Globus pallidus (tissue), 1 donor: ENCODE measurements at regions not wholly inside any gene's neighbourhood (a gene's known extent, or its start where the extent isn't known, plus 50 kb on each side); places are given as distances from the start of the nearest gene placed in this dataset.

Source experiments
- DNase-seq: peaks from one replicate; pipeline ENCODE4 v3.0.0-alpha.2; 2015; ENCODE audit warnings: low spot score

DNA sequence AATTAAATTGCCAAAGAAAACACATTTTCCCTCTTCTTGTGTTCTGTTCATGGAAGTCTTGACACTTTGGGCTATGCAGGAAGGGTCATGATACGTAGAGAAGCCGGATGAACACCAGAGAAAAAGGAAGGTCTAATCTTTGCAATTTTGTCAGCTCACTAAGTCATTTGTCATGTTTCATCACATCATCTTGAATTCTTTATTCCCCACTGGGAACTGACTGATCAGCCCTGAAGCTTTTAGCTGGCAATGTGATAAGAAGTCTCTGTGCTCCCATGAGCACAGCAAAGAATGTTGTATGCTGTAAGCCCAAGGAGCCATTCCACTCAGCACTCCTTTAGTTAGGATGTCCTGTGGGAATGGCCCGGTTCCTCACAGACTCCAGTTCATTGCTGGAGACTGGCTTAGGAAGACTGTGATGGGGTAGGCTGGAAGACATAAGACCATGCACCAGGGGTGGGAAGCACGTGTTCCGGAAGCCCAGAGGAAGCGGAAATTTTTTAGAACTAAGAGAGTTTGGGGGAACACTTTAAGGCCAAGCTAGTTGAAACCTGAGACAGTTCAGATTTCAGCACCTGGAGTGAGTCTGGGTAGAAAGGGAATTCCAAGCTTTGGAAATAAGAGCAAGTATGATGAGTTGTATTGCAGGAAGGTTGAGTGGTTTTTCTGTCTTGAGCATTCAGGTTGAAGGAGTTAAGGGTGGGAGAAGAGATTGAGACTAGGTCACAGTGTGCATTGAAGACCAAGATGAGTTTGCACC lies 306.7 kb upstream of the MTNR1B start:
- DNase-seq = no peak

DNA sequence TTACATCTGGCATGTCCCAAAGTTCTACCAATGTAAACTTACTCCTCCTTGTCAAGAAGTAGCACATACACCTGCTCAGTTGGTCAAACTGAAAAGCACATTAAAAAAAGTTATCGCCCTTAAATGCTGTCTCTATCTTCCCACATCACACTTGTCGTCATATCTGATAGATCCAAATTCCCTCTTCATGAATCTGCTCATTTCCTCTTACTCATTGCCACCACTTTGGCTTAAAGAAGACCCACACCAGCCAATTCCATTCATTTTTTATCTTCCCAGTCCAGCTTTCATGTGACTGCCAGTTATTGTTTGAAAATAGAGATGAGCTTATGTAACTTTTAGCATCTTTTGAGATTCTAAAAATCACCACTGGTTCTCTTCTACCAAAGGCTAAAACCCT lies 305.9 kb upstream of the MTNR1B start:
- DNase-seq = no peak

DNA sequence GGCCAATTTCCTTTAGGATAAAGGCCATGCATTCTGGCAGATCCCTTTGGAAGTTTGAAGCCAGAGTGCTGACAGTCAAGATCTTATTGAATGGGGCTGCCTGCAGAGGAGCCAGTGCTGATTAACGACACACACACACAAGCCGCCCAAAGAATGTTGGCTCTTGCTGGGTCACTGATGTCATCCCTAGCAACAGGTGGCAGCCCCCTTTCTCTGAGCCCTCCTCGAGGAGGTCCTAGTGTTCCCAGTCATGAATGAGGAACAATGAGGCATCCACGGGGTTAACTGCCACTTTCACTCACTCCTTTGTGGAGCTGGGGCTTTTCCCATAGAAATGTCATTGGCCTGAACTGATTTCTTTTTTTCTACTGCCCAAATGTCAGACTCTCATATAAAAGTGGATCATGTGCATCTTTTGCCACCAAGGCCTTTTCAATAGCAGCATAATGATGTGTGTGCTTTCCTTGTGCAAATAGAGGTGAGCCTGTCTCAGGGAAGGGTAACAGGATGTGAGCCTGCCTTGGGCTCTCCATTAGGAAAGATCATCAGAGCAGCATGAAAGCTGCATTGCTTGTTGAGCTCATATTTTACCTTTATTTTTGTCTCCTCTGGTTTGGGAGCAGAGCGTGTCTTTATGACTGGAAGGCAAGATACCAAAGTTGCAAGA lies 301.8 kb upstream of the MTNR1B start:
- DNase-seq = peak; percentile 20

DNA sequence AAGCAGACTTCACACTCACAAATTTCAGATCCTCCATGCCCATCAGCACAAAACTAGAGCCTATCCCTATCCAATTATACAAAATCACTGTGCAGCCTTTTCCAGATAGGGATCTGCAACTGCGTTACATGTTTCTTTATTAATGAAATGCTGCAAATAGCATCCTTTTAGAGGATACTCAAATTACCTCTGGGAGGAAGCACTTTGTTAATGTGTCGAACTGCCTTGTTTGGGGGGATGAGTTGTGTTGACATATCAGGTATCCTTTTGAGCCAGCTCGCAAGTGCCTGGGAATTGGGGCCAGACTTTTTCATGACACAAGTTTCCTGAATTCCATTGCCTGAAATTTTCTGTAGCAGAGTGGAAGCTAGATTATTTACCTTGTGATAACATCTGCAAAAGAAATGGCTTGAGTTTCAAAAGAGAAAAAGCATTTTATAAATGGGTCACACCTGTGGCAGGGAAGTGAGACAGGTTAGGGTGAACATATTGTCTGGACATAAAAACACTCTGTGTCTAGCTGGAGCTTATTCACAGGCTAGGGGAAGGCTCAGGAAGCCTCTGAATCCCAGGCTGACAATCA lies 299.1 kb upstream of the MTNR1B start:
- DNase-seq = no peak

DNA sequence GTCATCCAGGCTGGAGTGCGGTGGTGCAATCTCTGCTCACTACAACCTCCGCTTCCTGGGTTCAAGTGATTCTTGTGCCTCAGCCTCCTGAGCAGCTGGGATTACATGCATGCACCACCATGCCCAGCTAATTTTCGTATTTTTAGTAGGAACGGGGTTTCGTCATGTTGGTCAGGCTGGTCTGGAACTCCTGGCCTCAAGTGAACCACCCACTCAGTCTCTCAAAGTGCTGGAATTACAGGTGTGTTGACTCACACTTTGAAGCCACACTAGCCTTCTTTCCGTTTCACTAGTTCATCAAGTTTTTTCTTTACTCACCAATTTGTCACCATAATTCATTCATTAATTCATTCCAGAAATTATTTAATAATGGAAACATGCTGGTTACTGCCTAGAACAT lies 298.4 kb upstream of the MTNR1B start:
- no peak for DNase-seq

DNA sequence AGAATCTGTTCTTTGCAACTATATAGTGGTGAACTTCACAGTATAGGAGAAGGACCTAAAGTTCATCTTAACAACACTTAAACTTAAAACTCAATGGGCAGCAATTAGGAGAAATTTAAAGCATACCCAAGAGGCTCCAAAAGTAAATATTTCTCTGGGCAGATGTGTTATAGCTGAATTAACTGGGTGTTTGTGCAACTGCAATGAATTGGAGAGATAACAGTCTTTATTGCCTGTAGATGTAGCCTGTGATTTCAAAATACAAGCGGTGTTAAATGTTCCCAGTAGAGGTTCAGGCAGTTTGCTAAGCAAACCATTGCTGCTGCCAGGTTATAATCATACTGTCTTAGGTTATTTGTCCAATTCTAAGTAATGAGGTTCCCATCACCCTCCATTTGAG lies 294.1 kb upstream of the MTNR1B start:
- DNase-seq = no peak

DNA sequence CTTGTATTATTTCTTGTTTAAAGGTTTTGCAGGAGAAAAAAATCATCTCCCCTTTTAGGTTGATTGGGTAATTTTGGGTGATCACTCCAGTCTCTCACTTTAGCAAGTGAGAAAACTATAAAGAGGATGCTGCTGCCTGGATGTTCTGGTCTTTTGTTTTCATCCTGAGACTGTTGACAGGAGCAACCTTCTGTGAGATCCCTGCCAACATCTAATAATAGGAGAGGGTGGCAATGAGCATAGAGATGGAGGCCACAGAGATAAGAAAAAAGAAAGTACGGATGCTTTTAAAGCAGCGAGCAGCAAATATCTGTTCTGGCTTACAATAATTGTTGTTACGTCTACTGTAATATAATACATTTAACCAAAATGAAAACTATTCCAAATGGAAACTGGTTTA lies 293.6 kb upstream of the MTNR1B start:
- DNase-seq = no peak

DNA sequence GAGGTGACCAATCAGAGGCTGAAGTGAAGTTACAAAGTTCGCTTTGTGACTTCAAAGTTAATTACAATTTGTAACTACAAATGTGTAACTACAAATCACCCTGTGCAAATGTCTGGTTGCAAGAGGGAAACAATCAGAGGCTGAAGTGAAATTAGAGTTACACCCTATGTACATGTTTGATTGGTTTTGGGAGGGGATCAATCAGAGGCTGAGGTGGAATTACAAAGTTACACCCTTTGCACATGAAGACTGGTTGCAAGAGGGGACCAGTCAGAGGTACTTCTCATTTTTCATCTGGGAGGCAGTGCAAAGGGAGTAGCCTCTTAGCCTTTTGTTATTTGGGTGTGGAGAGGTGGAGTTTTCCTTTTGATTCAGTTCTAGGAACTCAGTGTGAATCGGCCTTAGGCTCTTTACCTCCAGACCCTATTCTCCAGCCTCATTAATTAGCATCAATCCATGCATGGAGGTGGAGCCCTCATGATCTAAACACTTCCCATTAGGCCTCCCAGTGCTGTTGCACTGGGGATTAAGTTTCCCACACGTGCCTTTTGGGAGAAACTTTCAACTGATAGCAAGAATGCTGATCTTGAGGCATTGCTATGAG lies 291.3 kb upstream of the MTNR1B start:
- DNase-seq = no peak

DNA sequence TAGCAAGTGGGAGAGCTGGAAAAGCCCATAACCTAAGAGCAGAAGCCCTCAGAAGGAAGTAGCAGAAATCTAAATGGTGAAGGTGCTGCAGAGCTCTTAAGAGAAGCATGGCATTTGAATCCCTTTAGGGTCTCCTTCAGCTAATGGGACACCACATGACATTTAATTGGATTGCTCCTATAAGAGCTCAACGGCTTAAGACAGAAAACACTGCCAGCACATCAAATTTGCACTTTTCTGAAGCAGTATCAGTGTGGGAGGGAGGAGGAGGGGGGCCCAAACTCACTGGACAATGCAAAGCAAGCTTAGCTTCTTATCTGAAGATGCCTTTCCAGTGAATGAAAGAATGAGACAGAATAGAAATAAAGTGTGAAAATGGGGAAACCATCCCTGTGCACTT lies 287.9 kb upstream of the MTNR1B start:
- no peak for DNase-seq

DNA sequence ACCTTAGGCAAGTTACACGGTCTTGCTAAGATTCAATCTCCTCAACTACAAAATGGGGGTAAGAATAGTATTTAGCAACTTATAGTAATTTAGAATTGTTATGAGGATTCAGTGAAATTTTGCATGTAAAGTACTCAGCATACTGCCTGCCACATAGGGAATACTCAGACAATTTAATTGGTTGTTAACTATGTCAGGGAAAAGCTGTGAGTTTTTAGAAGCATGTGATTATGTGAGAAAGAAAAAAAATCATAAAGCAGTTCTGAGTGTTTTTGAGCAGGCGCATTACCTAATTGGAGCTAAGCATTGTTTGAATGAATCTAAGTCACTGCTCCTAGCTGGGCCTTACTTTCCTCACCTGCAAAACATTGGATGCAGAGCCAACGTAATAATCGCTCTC lies 287.3 kb upstream of the MTNR1B start:
- DNase-seq = no peak

DNA sequence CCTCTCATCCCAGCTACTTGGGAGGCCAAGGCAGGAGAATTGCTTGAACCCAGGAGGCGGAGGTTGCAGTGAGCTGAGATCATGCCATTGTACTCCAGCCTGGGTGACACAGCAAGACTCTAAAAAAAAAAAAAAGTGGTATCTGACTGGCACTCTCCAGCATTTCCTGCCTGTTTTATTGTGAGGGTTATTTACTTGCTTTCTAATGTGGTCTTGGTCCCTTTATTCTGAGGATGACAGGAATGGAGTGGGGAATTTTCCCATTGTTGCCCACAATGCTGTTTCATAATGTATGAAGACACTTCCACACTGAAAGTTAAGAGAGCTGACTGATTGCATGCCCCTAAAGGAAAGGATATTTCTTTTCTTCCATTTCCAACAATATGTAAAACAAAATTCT lies 286.5 kb upstream of the MTNR1B start:
- DNase-seq = no peak

DNA sequence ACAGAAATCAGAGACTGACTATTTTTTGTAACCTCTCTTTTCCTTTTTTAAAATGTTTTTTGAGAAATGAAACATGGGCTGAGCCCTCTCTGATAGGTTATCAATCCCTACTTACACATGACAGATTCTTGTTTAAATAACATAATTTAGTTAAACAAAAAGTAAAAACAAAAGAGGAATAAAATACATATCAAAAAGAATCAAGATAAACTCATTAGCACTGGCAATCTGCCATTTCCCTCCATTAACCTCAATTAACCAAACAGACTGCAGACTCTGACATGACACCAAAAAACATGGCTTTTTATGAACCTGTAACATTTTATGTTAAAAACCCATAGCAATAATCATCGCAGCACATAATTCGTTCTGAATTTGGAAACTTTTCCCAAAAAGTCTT lies 284.4 kb upstream of the MTNR1B start:
- DNase-seq = no peak

DNA sequence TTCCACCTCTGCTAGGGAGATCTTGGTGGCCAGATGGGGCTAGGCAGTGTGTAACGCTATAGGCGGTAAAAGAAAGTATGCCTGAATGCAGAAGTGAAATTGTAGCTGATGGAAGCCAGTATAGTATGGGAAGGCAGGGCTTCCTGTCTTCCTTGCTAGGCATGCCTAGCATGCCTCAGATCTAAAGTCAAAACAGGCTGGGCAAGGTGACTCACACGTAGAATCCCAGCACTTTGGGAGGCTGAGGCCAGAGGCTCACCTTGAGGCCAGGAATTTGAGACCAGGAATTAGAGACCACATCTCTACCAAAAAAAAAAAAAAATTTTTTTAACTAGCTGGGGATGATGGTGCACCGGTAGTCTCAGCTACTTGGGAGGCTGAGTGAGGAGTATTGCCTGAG lies 281.7 kb upstream of the MTNR1B start:
- DNase-seq = no peak

DNA sequence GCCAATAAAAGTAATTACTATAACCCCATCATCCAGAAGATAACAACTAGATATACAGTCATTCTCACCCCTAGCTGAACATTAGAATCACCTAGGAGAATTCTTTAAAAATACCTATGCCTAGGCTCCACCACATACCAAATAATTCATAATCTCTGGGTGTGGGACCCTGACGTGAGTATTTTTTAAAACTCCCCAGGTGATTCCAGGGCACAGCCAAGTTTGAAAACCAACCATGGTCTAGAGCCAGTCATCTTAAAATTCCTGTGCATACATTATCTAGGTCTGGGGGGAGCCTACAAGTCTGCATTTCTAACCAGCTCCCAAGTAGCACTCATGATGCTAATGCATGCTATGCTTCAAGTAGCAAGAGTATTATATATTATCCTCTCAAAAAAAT lies 281.0 kb upstream of the MTNR1B start:
- no peak for DNase-seq

DNA sequence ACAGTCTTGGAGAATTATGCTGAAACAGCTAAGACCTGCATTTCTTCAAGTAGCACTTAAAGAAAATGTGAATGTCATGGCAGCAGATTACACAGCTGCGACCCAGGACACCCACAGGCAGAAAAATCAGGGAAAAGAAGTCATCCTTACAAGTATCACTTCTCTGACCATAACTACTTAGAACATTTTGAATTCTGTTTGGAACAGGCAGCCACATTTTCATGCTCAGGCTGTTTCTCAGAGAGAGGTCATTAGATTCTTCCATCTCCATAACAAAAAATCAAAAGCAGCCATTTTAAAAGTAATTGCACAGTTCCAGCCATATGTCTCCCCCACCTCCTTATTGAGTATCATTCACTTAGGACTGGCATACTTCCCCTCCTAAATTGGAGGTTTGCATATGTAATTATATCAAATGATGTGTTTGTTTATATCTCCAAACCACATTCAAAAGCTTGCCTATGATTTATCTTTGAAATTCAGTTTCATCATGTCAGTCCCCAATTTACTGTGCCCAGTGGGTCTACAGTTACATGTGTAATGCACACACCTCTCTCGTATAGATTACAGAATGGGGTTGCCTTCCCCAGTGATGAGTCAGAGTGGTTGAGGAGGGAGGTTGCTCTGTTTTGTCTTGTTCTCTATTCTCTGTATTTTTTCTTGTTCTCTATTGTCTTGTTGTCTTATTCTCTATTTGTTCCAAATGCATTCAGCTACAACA lies 276.5 kb upstream of the MTNR1B start:
- no peak for DNase-seq

DNA sequence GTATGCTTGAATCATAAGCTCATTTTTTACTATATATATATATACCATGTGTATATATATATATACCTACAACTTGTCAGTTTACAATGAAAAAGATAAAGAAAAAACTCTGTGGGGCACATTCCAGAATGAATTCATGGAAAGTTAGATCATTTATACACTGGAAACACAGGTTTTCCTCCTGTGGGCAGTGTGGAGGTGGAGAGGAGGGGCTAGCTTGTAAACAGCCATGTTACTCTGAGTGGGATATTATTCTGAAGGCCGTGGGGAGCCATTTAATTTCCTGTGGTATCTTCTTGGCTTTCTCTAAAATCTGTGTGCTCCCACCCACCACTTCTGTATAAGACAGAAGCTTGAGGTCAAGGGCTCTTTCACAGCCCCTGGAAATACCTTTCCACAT lies 273.4 kb upstream of the MTNR1B start:
- no peak for DNase-seq

DNA sequence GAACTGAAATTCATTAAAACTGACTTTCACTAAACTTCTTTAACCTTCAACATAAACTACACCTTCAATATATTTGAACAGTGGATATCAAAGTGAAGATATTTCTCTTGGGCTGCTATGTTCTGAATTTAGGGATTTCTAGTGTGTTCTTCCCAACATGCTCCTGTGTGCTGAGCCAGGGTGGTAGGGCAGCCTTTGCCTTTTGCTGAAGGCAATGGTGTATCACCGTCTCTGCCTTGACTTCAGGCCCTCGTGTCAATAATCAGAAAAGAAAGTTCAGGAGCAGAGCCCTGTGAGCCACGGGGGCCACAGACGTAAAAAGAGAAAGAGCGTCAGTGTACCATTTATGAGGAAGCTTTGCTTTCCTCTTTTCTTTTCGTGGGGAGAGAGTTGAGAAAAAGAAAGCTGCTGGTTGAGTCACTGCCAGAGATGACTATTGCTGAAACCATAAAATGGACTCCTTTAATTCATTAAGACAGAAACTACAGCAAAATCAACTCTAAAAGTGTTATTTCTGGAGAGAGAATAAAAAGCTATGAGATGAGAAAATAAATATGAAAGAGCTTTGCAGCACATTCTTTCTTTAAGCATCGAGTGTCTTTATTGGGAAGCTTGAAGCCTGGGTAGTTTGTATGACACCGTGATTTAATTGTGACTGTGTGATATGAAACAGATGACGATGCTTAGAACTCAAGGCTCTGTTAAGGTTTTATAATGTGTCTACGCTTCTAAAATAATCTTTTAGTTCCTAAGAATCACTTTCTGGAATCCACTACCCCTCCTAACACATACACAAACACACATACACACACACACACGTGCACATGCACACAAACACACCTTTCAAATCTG lies 271.8 kb upstream of the MTNR1B start:
- DNase-seq = no peak

DNA sequence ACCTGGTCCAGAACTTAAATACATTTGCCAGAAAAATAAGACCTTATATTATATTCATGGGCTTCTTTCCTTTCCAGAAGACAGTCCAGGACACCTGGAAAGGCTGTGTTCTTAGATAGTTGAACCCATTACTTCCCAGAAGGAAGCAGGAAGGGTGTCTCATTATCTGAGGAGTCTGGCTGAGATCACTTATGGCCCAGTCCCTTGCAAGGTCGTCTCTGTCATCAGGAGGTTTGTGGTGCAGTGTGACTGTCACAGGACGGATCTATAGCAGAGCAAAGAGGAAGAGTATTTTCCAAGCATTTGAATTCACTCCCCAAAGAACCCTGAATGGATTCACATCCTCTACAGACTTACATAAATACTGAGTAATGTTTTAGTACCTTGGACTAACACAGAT lies 270.7 kb upstream of the MTNR1B start:
- DNase-seq = no peak

DNA sequence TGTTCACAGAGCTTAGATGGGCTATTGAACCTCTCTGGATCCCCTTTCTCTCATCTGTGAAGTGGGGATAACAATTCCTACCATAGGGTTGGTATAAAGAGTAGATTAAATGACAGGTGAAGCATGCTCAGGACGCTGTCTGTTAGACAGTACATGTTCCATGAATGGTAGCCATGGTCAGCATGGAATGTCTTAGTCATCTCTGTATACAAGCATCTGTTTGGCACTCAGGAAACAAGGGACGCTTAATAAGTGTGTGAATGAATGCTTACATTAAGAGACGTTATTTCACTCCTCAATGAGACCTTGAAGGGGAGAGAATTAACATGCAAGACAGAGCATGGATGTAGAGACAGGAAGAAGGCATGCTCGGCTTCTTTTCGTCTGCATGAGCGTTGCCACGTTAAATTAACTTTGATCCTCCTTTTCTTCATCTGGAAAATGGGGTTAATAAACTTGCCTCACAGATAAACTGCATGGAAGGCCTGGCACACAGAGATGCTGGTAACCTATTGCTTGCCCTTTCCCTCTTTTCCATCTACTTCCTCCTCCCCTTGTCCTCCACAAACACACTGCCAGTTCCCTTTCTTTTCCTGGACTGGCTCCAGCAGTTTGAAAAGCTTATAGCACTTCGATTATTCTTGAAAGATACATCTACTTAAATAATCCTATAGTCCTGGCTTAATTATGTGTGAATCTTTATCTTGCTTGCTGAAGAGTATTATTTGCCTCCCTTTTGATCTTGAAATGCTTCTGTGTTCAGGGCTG lies 267.2 kb upstream of the MTNR1B start:
- no peak for DNase-seq

DNA sequence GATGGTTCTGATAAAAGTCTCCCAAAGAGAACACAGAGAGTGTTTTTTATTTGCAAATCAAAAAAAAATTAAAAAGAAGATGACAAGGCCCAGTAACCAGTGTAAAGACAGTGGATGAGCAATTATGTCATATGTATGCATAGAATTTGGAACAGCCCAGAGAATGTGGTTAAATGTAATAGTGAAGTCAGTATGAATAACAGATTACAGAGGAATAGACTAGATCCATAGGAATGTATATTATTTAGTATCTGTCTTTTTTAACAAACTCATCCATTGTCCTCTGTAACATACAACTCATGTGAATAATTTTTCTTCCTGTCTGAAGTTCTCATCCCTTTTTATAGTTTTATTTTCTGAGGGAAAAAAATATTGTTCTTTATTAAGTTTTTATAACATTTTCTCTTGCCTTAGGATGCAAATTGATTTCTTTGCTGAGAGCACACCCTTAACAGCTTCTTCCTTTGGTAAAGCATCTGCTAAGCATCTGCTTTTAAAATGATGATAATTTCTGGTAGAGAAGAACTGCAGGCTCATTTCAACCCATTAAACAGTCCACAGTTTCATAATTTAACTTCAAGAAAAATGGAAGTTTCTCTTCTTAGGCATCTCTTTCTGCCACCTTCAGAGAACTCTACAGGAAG lies 266.5 kb upstream of the MTNR1B start:
- DNase-seq = no peak
